Liver (tissue), 3 donors: ENCODE measurements at regions not wholly inside any gene's neighbourhood (a gene's known extent, or its start where the extent isn't known, plus 50 kb on each side); places are given as distances from the start of the nearest gene placed in this dataset.

ENCODE experiments used
- EGR1 ChIP-seq, 2 donors: IDR thresholded peaks; 2 replicates each; pipeline ENCODE4 v1.6.1; 2016 to 2018; ENCODE audit warnings: antibody characterized with exemption in 2 of 2, low read depth in 2 of 2
- GABPA ChIP-seq, 2 donors: IDR thresholded peaks in 1 of 2; conservative IDR thresholded peaks in 1 of 2; 2 replicates each; pipeline ENCODE4 v1.6.1; 2016; ENCODE audit warnings: antibody characterized with exemption in 2 of 2, mild to moderate bottlenecking in 1 of 2, moderate library complexity in 1 of 2
- RAD21 ChIP-seq, 2 donors: IDR thresholded peaks; 2 replicates each; pipeline ENCODE4 v1.6.1; 2016; ENCODE audit warnings: antibody characterized with exemption in 2 of 2, mild to moderate bottlenecking in 2 of 2
- SP1 ChIP-seq: IDR thresholded peaks from 2 replicates; pipeline ENCODE4 v1.6.1; 2018; ENCODE audit warnings: antibody characterized with exemption, mild to moderate bottlenecking
- TAF1 ChIP-seq: conservative IDR thresholded peaks from 2 replicates; pipeline ENCODE4 v1.6.1; 2016; ENCODE audit warnings: antibody characterized with exemption, mild to moderate bottlenecking
- YY1 ChIP-seq: IDR thresholded peaks from 2 replicates; pipeline ENCODE4 v1.6.1; 2016; ENCODE audit warnings: antibody characterized with exemption, mild to moderate bottlenecking
- TF ChIP-seq, protein P1 (sequence below): IDR thresholded peaks from 2 replicates; pipeline ENCODE4 v1.6.1; 2016; ENCODE audit warnings: antibody characterized with exemption
- TF ChIP-seq, protein P2 (sequence below): fragments of 150-350 bp; IDR thresholded peaks from 2 replicates; pipeline ENCODE4 v1.5.1; 2017; ENCODE audit warnings: improper control_type of control experiment, low read depth, low read length; ENCODE audit not compliant: missing input control
- TF ChIP-seq, protein P3 (sequence below): IDR thresholded peaks from 2 replicates; pipeline ENCODE4 v1.6.1; 2016; ENCODE audit warnings: antibody characterized with exemption
- donor health status: healthy.
- donor health status: healthy.

DNA sequence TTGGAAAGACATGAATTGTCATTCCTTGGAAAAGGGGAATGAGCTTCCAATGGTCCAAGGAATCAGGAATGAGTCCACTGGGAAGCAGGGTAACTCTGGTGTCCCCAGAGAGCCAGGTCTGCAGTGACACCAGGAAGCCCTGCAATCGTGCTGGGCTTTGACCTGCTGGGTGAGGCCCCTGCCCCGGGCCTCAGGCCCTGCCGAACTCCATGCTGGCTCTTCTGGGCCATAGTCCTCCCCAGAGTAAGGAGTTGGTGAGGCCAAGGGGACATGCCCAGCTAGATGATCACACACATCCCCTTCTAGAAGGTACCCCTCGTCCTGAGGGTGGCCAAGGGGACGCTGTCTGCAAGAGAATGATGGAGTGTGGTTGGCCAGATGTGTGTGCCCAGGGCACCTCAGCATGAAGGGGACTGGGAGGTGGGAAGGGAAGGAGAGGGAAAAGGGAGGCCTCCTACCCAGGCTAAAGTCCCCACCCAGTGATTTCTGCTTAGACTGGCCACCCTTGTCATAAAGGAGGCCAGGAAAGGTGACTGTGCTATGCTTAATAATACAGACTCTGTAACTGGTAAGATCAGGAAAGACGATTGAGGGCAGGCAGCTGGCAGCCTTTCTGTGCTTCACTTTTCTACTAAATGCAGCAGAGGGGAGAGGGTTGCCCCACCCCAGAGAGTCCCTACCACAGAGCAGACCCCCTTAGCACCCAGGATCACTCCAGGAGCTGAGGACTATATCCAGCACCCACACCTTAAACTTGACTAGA, 119.3 kb downstream of the SNX5 start:
- TF ChIP-seq, protein P1, sequence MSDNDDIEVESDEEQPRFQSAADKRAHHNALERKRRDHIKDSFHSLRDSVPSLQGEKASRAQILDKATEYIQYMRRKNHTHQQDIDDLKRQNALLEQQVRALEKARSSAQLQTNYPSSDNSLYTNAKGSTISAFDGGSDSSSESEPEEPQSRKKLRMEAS = no peak
- TF ChIP-seq RAD21 (IDR thresholded peaks at IDR 0.05) (no peak), TAF1 (no peak), EGR1 (IDR thresholded peaks at IDR 0.05; ENCODE audit: low read depth in 2 of 2) (no peak), GABPA (IDR thresholded peaks at IDR 0.05 in 1 of 2, conservative IDR thresholded peaks at IDR 0.05 in 1 of 2) (no peak), SP1 (no peak), YY1 (no peak)
- TF ChIP-seq, protein P2, sequence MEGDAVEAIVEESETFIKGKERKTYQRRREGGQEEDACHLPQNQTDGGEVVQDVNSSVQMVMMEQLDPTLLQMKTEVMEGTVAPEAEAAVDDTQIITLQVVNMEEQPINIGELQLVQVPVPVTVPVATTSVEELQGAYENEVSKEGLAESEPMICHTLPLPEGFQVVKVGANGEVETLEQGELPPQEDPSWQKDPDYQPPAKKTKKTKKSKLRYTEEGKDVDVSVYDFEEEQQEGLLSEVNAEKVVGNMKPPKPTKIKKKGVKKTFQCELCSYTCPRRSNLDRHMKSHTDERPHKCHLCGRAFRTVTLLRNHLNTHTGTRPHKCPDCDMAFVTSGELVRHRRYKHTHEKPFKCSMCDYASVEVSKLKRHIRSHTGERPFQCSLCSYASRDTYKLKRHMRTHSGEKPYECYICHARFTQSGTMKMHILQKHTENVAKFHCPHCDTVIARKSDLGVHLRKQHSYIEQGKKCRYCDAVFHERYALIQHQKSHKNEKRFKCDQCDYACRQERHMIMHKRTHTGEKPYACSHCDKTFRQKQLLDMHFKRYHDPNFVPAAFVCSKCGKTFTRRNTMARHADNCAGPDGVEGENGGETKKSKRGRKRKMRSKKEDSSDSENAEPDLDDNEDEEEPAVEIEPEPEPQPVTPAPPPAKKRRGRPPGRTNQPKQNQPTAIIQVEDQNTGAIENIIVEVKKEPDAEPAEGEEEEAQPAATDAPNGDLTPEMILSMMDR = no peak
- TF ChIP-seq, protein P3, sequence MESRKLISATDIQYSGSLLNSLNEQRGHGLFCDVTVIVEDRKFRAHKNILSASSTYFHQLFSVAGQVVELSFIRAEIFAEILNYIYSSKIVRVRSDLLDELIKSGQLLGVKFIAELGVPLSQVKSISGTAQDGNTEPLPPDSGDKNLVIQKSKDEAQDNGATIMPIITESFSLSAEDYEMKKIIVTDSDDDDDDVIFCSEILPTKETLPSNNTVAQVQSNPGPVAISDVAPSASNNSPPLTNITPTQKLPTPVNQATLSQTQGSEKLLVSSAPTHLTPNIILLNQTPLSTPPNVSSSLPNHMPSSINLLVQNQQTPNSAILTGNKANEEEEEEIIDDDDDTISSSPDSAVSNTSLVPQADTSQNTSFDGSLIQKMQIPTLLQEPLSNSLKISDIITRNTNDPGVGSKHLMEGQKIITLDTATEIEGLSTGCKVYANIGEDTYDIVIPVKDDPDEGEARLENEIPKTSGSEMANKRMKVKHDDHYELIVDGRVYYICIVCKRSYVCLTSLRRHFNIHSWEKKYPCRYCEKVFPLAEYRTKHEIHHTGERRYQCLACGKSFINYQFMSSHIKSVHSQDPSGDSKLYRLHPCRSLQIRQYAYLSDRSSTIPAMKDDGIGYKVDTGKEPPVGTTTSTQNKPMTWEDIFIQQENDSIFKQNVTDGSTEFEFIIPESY = no peak
